ENCODE measurements at regions not wholly inside any gene's neighbourhood (a gene's known extent, or its start where the extent isn't known, plus 50 kb on each side); places are given as distances from the start of the nearest gene placed in this dataset.

GRCh38 chr17:70775679-70776078, 606.3 kb downstream of the KCNJ2 start:
- no peak overlapping the region for H3K4me3 ChIP-seq
- no peak for ATAC-seq
- WGBS (ENCODE audit: insufficient coverage, low coverage, low lambda C conversion rate, missing lambda C conversion rate): 76% methylated on average over 2 of the region's 2 CpGs
- no peaks in the 10 kb centered on the region for H3K27me3 ChIP-seq
- H3K4me1 ChIP-seq: no peaks in the 10 kb centered on the region
- no peak for DNase-seq
- H3K36me3 ChIP-seq: no peaks in the 10 kb centered on the region
- no peak for TF ChIP-seq POLR2A (IDR thresholded peaks at IDR 0.05)
- no peak for TF ChIP-seq CTCF (IDR thresholded peaks at IDR 0.05)
- no peaks in the 10 kb centered on the region for H3K9me3 ChIP-seq
- H3K27ac ChIP-seq: no peak overlapping the region
- intact Hi-C loops (cut with DNase I): no loop called here

- intact Hi-C loops (cut with DNase I): no loop called here
- no peak for TF ChIP-seq POLR2A (IDR thresholded peaks at IDR 0.05)
- no peak for TF ChIP-seq CTCF (IDR thresholded peaks at IDR 0.05)
- Histone ChIP-seq H3K9me3 (no peaks in the 10 kb centered on the region), H3K4me1 (no peaks in the 10 kb centered on the region), H3K36me3 (no peaks in the 10 kb centered on the region), H3K27ac (no peak overlapping the region), H3K27me3 (no peaks in the 10 kb centered on the region), H3K4me3 (no peak overlapping the region)
- no peak for ATAC-seq
- WGBS (ENCODE audit: insufficient coverage, low coverage, low lambda C conversion rate, missing lambda C conversion rate): 44% methylated on average over 2 of the region's 3 CpGs
- no peak for DNase-seq
These were observed 607.1 kb downstream of the KCNJ2 start for GRCh38 chr17:70776441-70776840.

- ATAC-seq (no peak), DNase-seq (no peak)
- 72% methylated on average over 2 of the region's 2 CpGs for WGBS (ENCODE audit: insufficient coverage, low coverage, low lambda C conversion rate, missing lambda C conversion rate)
- H3K27me3 ChIP-seq: no peaks in the 10 kb centered on the region
- no peaks in the 10 kb centered on the region for H3K9me3 ChIP-seq
- no peak overlapping the region for H3K4me3 ChIP-seq
- intact Hi-C loops (cut with DNase I): no loop called here
- no peak for TF ChIP-seq CTCF (IDR thresholded peaks at IDR 0.05)
- no peaks in the 10 kb centered on the region for H3K4me1 ChIP-seq
- no peak overlapping the region for H3K27ac ChIP-seq
- H3K36me3 ChIP-seq: no peaks in the 10 kb centered on the region
These were observed 610.7 kb downstream of the KCNJ2 start for GRCh38 chr17:70780031-70780430.

- intact Hi-C loops (cut with DNase I): no loop called here
- no peaks in the 10 kb centered on the region for H3K27me3 ChIP-seq
- 55% methylated on average over 2 of the region's 2 CpGs for WGBS (ENCODE audit: insufficient coverage, low coverage, low lambda C conversion rate, missing lambda C conversion rate)
- no peak overlapping the region for H3K27ac ChIP-seq
- DNase-seq (no peak), ATAC-seq (no peak)
- no peak overlapping the region for H3K4me3 ChIP-seq
- H3K36me3 ChIP-seq: no peaks in the 10 kb centered on the region
- no peak for TF ChIP-seq POLR2A (IDR thresholded peaks at IDR 0.05)
- TF ChIP-seq CTCF (IDR thresholded peaks at IDR 0.05): no peak
- H3K4me1 ChIP-seq: no peaks in the 10 kb centered on the region
- no peaks in the 10 kb centered on the region for H3K9me3 ChIP-seq
These were observed 616.7 kb downstream of the KCNJ2 start for GRCh38 chr17:70786081-70786480.

- no peak for TF ChIP-seq CTCF (IDR thresholded peaks at IDR 0.05)
- TF ChIP-seq POLR2A (IDR thresholded peaks at IDR 0.05): no peak
- Histone ChIP-seq H3K4me3 (no peak overlapping the region), H3K9me3 (no peaks in the 10 kb centered on the region), H3K27ac (no peak overlapping the region), H3K27me3 (no peaks in the 10 kb centered on the region), H3K4me1 (no peaks in the 10 kb centered on the region), H3K36me3 (no peaks in the 10 kb centered on the region)
- DNase-seq: no peak
- ATAC-seq: no peak
- WGBS (ENCODE audit: insufficient coverage, low coverage, low lambda C conversion rate, missing lambda C conversion rate): 78% methylated on average over 2 of the region's 3 CpGs
- intact Hi-C loops (cut with DNase I): no loop called here
These were observed 618.5 kb downstream of the KCNJ2 start for GRCh38 chr17:70787721-70788300.
